Duodenal mucosa (tissue), 2 donors: ENCODE measurements at regions not wholly inside any gene's neighbourhood (a gene's known extent, or its start where the extent isn't known, plus 50 kb on each side); places are given as distances from the start of the nearest gene placed in this dataset.
"Not testable (repeated sequence)": the region's sequence is repeated elsewhere in the genome, so short reads cannot be mapped to it uniquely, and the experiment has no call there.

ENCODE experiments used
- H3K27ac ChIP-seq: one replicate; pipeline ENCODE4 v1.7.0; 2013; ENCODE audit warnings: low read depth, low read length
- H3K27me3 ChIP-seq, 2 donors: one replicate each; pipeline ENCODE4 v1.7.0; 2013; ENCODE audit warnings: low read length in 2 of 2, control low read depth in 1 of 2; ENCODE audit not compliant: insufficient read depth in 2 of 2, control insufficient read depth in 1 of 2
- H3K36me3 ChIP-seq, 2 donors: one replicate each; pipeline ENCODE4 v1.7.0; 2013; ENCODE audit warnings: low read length in 2 of 2, control low read depth in 1 of 2; ENCODE audit not compliant: insufficient read depth in 2 of 2, control insufficient read depth in 1 of 2
- H3K4me1 ChIP-seq, 2 donors: one replicate each; pipeline ENCODE4 v1.7.0; 2013; ENCODE audit warnings: low read length in 2 of 2, control low read depth in 1 of 2; ENCODE audit not compliant: insufficient read depth in 2 of 2, control insufficient read depth in 1 of 2
- H3K4me3 ChIP-seq, 2 donors: one replicate each; pipeline ENCODE4 v1.7.0; 2013; ENCODE audit warnings: low read length in 2 of 2, low read depth in 1 of 2
- H3K9ac ChIP-seq, 2 donors: one replicate each; pipeline ENCODE4 v1.7.0; 2013; ENCODE audit warnings: low read length in 2 of 2, low read depth in 1 of 2
- H3K9me3 ChIP-seq, 2 donors: one replicate each; pipeline ENCODE4 v1.7.0; 2013; ENCODE audit warnings: low read length in 2 of 2, control low read depth in 1 of 2; ENCODE audit not compliant: control insufficient read depth in 1 of 2

DNA sequence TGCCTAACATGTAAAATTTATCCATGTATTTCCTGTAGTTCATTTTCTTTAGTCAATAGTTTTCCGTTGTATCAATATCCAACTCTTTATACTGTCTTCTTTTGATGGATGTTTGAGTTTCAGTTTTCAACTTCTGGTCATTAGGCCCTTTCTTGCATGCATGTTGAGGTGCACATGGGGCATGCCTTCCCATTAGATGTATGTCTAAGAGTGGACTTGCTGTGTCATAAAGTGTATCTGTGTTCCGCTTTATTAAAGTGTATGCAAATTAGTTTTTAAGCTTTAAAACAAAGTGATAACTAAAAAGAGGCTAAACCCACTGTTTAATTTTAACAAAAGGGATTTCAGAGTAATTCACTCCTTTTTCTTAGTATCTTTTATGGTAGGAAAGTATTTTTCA is 441.1 kb downstream of the PCNX1 start:
- Histone ChIP-seq H3K4me1 (peaks cover 0 to 5% of the 10 kb centered on the region in 2 donors), H3K9ac (no peak overlapping the region), H3K9me3 (no peaks in the 10 kb centered on the region), H3K4me3 (no peak overlapping the region), H3K27me3 (no peaks in the 10 kb centered on the region), H3K27ac (no peak overlapping the region), H3K36me3 (no peaks in the 10 kb centered on the region)

DNA sequence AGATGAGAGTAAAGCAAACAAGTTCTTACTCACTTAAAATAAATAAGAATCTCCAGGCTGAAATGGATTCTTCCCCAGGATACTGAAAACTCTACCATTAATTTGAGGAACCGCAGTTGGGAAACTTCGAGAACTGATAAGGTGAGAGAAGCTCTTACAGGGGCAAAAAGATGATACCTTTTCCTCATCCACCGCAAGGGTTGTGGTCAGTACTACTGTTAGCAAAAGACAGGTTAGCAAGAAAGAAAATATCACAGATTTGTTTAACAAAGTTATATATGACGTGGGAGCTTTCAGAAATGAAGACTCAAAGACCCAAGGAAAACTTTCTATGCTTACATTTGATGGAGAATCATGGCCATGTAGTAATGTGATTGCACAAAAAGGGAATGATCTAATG is 441.6 kb downstream of the PCNX1 start:
- H3K27me3 ChIP-seq: no peaks in the 10 kb centered on the region
- peaks cover 0 to 5% of the 10 kb centered on the region in 2 donors for H3K4me1 ChIP-seq
- H3K9me3 ChIP-seq: no peaks in the 10 kb centered on the region
- H3K27ac ChIP-seq: no peak overlapping the region
- H3K36me3 ChIP-seq: no peaks in the 10 kb centered on the region
- H3K9ac ChIP-seq: no peak overlapping the region
- no peak overlapping the region for H3K4me3 ChIP-seq

DNA sequence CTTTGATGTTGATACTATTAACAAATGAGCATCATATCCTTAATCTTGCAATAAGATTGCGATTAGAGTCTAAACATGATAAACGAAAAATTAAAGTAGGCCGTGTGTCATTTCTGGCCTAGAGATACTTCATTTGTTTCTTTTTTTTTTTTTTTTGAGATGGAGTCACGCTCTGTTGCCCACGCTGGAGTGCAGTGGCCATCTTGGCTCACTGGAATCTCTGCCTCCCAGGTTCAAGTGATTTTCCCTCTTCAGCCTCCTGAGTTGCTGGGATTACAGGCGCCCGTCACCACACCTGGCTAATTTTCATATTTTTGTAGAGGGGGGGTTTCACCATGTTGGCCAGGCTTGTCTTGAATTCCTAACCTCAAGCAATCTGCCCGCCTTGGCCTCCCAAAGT is 446.9 kb downstream of the PCNX1 start:
- Histone ChIP-seq H3K9me3 (no peaks in the 10 kb centered on the region), H3K9ac (no peak overlapping the region), H3K4me3 (no peak overlapping the region), H3K36me3 (no peaks in the 10 kb centered on the region), H3K27ac (no peak overlapping the region), H3K27me3 (no peaks in the 10 kb centered on the region), H3K4me1 (peaks cover 8 to 21% of the 10 kb centered on the region in 2 donors)

DNA sequence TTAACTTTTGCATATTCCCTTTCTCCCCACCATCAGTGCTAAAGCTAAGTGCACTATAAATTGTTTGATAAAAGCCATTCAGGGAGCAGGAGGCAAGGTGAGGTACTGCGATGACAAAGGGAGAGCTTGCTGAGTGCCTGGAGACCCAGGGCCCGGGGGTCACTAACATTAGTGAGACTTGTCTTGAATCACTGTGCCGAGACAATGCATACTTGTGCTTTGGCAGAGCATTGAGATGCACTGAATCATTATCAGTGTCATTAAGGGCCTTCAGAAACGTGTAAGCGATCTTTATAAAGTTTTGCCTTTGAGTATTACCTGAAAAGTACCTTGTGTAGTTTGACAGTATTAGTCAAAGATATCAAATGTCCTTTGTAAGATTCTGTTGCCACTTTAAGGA is 447.5 kb downstream of the PCNX1 start:
- H3K36me3 ChIP-seq: no peaks in the 10 kb centered on the region
- H3K9me3 ChIP-seq: no peaks in the 10 kb centered on the region
- no peak overlapping the region for H3K27ac ChIP-seq
- no peak overlapping the region for H3K9ac ChIP-seq
- no peak overlapping the region for H3K4me3 ChIP-seq
- H3K4me1 ChIP-seq: peaks cover 8 to 25% of the 10 kb centered on the region in 2 donors
- H3K27me3 ChIP-seq: no peaks in the 10 kb centered on the region

DNA sequence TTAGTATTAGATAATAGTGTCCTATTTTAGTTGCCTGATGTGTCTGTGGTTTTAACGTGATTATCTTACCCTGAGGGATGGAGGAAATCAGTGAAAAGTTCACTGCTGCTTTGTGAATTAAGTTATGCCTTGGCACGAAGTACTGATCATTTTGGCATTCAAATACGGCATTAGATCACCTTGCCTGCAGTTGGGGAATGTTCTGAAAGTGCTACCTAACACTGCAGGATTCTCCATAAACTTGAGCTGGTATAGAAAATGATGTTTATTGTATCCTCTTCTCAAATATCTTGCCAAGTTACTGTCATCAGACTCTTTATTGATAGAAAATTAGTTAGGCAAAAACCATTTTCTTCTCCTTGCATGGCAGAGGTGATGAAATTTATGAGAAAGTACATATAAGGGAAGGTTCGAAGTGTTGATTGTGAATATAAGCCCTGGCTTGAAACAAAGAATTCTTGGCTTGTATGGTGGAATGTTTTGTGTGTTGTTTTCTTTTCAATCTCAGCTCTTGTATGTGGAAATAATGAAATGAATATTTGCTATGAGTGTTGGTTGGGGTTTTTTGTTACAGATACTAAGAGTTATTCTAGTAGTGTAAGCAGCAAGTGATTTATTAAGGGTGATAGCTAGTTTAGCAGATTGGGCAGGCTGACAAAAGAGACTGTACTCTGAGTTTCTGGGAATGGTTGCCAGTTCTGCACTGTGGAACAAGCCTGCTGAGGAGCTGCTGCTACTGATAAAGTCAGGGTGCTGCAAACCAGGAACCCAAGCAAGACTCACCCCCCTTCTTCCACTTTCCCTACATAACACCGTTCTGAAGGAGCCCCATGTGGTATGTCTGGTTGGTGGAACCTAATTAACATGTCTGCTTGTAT is 448.3 kb downstream of the PCNX1 start:
- no peaks in the 10 kb centered on the region for H3K36me3 ChIP-seq
- no peak overlapping the region for H3K27ac ChIP-seq
- H3K9me3 ChIP-seq: no peaks in the 10 kb centered on the region
- H3K4me3 ChIP-seq: no peak overlapping the region
- peaks cover 8 to 28% of the 10 kb centered on the region in 2 donors for H3K4me1 ChIP-seq
- H3K9ac ChIP-seq: no peak overlapping the region
- H3K27me3 ChIP-seq: no peaks in the 10 kb centered on the region

DNA sequence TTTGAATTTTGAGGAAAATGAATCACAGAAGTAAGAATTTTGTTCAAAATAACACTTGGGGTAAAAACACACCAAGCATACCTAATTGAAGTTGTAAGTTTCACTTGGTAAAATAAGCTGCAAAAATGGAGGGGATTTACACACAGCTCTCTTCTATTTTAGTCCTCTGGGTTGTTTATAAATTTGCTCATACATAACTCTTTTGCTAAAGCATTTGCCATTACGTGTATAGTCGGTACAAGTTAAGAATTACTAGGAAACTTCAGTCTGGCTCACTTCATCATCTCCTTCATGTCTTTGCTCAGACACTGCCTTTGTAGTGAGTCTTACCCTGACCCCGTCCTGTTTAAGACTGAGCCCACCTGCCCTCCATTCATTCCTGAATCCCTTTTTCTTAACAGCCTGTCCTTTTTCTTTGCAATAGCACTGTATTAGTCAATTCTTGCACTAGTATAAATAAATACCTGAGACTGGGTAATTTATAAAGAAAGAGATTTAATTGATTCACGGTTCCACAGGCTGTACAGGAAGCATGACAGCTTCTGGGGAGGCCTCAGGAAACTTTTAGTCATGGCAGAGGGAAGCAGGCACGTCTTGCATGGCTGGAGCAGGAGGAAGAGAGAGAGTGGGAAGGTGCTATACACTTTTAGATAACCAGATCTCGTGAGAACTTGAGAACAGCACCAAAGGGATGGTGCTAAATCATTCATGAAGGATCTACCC is 451.1 kb downstream of the PCNX1 start:
- H3K27ac ChIP-seq: no peak overlapping the region
- H3K9ac ChIP-seq: no peak overlapping the region
- no peaks in the 10 kb centered on the region for H3K36me3 ChIP-seq
- peaks cover 8 to 29% of the 10 kb centered on the region in 2 donors for H3K4me1 ChIP-seq
- no peaks in the 10 kb centered on the region for H3K9me3 ChIP-seq
- no peaks in the 10 kb centered on the region for H3K27me3 ChIP-seq
- no peak overlapping the region for H3K4me3 ChIP-seq

DNA sequence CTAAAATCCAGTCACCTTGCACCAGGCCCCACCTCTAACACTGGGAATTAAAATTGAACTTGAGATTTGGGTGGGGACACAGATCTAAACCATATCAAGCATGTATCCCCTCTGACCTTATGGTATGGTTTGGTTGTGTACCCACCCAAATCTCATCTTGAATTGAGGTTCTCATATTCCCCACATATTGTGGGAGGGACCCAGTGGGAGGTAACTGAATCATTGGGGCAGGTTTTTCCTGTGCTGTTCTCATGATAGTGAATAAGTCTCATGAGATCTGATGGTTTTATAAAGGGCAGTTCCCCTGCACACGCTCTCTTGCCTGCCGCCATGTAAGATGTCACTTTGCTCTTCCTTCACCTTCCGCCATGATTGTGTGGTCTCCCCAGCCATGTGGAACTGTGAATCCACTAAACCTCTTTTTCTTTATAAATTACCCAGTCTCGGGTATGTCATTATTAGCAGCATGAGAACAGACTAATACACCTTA is 451.7 kb downstream of the PCNX1 start:
- H3K27ac ChIP-seq, H3K27me3 ChIP-seq, H3K9ac ChIP-seq, H3K9me3 ChIP-seq, H3K36me3 ChIP-seq, H3K4me3 ChIP-seq: not testable (repeated sequence)
- peaks cover 8 to 34% of the 10 kb centered on the region in 2 donors for H3K4me1 ChIP-seq

DNA sequence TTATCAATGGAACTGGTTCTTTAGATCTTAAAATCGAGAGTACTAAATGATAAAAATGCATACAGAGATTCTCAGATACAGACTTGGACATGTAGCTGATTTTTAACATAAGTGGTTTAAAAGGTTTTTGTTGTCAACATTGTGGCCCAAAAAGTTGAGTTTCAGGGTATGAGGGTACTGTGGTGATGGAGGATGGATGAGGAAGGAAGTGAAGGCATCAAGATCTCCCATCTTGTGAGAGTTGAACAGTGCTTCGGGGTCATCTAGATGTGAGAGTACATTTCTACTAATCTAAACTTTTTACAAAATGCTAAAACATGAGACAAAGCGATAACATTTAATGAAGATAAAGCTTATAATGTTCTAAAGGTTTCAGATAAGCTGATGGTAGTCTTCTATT is 452.6 kb downstream of the PCNX1 start:
- H3K4me1 ChIP-seq: peaks cover 8 to 31% of the 10 kb centered on the region in 2 donors
- no peak overlapping the region for H3K27ac ChIP-seq

DNA sequence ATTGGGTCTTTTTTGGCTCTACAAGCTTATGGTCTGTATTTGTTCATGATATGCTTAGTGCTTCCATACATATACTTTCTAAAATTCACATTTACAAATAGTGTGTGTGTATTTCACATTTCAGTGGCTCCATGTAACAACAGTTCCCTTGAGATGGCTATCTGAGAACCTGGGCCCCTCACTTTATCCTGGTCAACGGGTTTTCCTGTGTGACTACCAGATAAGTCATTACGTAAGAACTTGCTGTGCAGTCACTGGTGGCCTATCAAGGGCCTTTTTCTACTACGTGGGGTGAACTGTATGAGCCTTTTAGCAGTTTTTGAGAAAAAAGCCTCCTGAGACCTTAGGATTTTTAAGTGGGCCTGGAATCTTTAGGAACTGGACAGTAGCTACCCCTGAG is 454.1 kb downstream of the PCNX1 start:
- Histone ChIP-seq H3K4me3 (no peak overlapping the region), H3K27ac (no peak overlapping the region), H3K9me3 (no peaks in the 10 kb centered on the region), H3K4me1 (peaks cover 0 to 19% of the 10 kb centered on the region in 2 donors), H3K36me3 (no peaks in the 10 kb centered on the region), H3K27me3 (no peaks in the 10 kb centered on the region), H3K9ac (no peak overlapping the region)

More for the DNA sequence above, 452.6 kb downstream of the PCNX1 start:
- Histone ChIP-seq H3K27me3 (no peaks in the 10 kb centered on the region), H3K4me3 (no peak overlapping the region), H3K9ac (no peak overlapping the region), H3K36me3 (no peaks in the 10 kb centered on the region), H3K9me3 (no peaks in the 10 kb centered on the region)

DNA sequence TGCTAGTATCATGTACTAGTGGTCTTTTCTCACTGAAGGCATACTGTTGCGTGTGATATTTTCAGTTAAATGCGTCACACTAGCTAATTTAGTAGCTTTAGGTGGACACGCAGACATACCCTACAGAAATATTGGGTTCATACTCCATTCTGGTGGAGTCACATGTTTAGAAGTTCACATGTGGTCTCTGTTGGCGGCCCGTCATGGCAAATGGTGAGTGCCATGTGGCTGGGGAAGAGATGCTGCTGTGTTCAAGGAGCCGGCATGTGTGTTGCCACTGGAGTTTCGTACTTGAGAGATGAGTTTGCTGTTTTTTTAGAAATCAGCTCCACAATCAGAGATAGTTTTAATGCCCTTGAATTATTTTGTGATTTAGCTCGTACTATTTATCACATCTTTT is 454.6 kb downstream of the PCNX1 start:
- Histone ChIP-seq H3K9ac (no peak overlapping the region), H3K4me1 (peaks cover 0 to 19% of the 10 kb centered on the region in 2 donors), H3K27me3 (no peaks in the 10 kb centered on the region), H3K9me3 (no peaks in the 10 kb centered on the region), H3K36me3 (no peaks in the 10 kb centered on the region), H3K4me3 (no peak overlapping the region), H3K27ac (no peak overlapping the region)
